Osteocyte (in vitro differentiated cells): ENCODE measurements at regions not wholly inside any gene's neighbourhood (a gene's known extent, or its start where the extent isn't known, plus 50 kb on each side); places are given as distances from the start of the nearest gene placed in this dataset.

Source experiments
- DNase-seq: peaks from one replicate; pipeline ENCODE4 v3.0.0; 2021; ENCODE audit warnings: mixed read lengths; ENCODE audit not compliant: unreplicated experiment; ENCODE audit errors: extremely low spot score
- H3K27ac Mint-ChIP-seq: one replicate; pipeline ENCODE4 v1.8.0; 2021; ENCODE audit warnings: mild to moderate bottlenecking, mixed read lengths; ENCODE audit not compliant: unreplicated experiment
- H3K27me3 Mint-ChIP-seq: one replicate; pipeline ENCODE4 v1.8.0; 2021; ENCODE audit warnings: mixed read lengths; ENCODE audit not compliant: unreplicated experiment
- H3K36me3 Mint-ChIP-seq: one replicate; pipeline ENCODE4 v1.8.0; 2021; ENCODE audit warnings: mixed read lengths; ENCODE audit not compliant: unreplicated experiment
- H3K4me1 Mint-ChIP-seq: one replicate; pipeline ENCODE4 v1.8.0; 2021; ENCODE audit warnings: mixed read lengths; ENCODE audit not compliant: unreplicated experiment
- H3K4me3 Mint-ChIP-seq: one replicate; pipeline ENCODE4 v1.8.0; 2021; ENCODE audit warnings: mild to moderate bottlenecking, moderate library complexity, mixed read lengths; ENCODE audit not compliant: unreplicated experiment
- H3K9me3 Mint-ChIP-seq: one replicate; pipeline ENCODE4 v1.8.0; 2021; ENCODE audit warnings: mixed read lengths; ENCODE audit not compliant: unreplicated experiment
- TF ChIP-seq, protein P1 (sequence below): fragments of 200-600 bp; sonication (generic); IDR thresholded peaks from 2 replicates; pipeline ENCODE4 v1.5.0; 2021; ENCODE audit warnings: antibody characterized with exemption, mild to moderate bottlenecking, moderate library complexity

DNA sequence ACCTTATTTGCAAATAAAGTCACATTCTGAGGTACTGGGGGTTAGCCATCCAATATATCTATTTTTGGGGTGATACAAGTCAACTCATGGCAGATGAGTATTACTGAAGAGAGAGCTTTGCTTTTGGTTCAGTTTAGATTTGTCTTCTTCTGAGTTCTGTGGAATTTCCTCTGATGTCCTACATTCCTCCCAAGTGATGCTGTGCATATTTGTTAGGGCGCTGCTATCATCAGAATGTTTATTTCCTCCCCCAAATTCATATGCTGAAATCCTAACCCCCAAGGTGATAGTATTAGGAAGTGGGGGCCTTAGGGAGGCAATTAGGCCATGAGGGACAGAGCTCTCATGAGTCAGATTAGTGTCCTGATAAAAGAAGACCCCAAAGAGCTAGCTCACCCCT, 96.2 kb upstream of the WLS start:
- no peaks in the 10 kb centered on the region for H3K9me3 Mint-ChIP-seq
- H3K27ac Mint-ChIP-seq: no peak overlapping the region
- H3K27me3 Mint-ChIP-seq: no peaks in the 10 kb centered on the region
- no peaks in the 10 kb centered on the region for H3K36me3 Mint-ChIP-seq
- peaks cover 23% of the 10 kb centered on the region for H3K4me1 Mint-ChIP-seq
- no peak overlapping the region for H3K4me3 Mint-ChIP-seq
- TF ChIP-seq, protein P1, sequence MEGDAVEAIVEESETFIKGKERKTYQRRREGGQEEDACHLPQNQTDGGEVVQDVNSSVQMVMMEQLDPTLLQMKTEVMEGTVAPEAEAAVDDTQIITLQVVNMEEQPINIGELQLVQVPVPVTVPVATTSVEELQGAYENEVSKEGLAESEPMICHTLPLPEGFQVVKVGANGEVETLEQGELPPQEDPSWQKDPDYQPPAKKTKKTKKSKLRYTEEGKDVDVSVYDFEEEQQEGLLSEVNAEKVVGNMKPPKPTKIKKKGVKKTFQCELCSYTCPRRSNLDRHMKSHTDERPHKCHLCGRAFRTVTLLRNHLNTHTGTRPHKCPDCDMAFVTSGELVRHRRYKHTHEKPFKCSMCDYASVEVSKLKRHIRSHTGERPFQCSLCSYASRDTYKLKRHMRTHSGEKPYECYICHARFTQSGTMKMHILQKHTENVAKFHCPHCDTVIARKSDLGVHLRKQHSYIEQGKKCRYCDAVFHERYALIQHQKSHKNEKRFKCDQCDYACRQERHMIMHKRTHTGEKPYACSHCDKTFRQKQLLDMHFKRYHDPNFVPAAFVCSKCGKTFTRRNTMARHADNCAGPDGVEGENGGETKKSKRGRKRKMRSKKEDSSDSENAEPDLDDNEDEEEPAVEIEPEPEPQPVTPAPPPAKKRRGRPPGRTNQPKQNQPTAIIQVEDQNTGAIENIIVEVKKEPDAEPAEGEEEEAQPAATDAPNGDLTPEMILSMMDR: no peak
- DNase-seq: no peak

DNA sequence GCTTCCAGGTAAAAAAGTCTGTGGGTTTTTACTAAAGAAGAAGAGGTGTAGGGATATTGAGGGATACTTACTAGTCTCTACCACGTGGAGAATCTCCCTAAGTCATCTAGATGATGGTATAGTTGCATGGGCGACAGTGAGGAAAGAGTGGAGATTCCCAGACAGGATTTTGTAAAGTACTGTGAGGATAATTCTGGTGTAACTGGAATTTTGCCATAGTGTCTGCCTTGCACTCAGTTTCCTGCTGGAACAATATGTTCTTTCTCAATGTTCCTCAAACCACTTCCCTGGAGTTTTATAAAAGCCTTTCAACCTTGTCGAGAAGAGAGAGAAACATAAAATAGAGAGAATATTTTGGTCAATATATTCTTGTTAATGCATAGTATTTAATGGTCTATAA, 95.1 kb upstream of the WLS start:
- H3K4me3 Mint-ChIP-seq: no peak overlapping the region

DNA sequence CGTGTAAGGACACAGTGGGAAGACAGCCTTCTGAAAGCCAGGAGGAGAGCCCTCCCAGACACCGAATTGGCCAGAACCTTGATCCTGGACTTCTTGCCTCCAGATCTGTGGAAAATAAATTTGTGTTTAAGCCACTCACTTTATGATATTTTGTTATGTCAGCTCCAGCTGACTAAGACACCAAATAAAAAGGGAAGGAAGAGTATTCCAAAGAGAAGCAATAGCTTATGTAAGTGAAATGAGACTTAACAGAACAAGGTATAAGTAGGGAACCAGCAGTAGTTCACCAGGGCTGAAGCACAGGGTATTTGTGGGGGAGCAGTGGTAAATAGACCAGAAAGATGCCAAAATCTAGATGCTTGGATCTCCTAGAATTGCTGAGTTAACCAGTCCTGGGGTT, 94.2 kb upstream of the WLS start:
- Mint-ChIP-seq H3K4me3 (no peak overlapping the region), H3K4me1 (peaks cover 25% of the 10 kb centered on the region), H3K27ac (no peak overlapping the region)

More for the DNA sequence above, 95.1 kb upstream of the WLS start:
- H3K36me3 Mint-ChIP-seq: no peaks in the 10 kb centered on the region
- H3K27me3 Mint-ChIP-seq: no peaks in the 10 kb centered on the region
- TF ChIP-seq, protein P1: no peak
- H3K27ac Mint-ChIP-seq: no peak overlapping the region
- H3K9me3 Mint-ChIP-seq: no peaks in the 10 kb centered on the region
- H3K4me1 Mint-ChIP-seq: peaks cover 24% of the 10 kb centered on the region
- DNase-seq: no peak

DNA sequence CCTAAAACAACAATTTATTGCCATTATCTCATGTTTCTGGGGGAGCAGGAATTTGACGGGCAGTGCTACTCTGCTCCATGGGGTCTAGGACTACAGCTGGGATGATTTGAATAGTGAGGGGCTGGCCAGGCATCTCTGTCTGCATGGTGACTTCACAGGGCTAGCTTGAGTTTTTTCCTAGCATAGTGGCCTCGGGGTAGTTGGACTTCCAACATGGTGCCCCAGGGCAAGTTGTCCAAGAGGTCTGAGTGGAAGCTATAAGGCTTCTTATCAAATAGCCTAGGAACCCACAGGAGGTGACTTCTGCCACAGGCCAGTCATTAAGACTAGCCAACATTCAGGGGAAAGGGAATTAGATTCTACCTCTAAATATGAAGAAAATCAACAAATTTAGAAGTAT, 92.0 kb upstream of the WLS start:
- peaks cover 29% of the 10 kb centered on the region for H3K4me1 Mint-ChIP-seq
- no peak overlapping the region for H3K27ac Mint-ChIP-seq
- H3K4me3 Mint-ChIP-seq: no peak overlapping the region
- H3K9me3 Mint-ChIP-seq: no peaks in the 10 kb centered on the region
- no peaks in the 10 kb centered on the region for H3K36me3 Mint-ChIP-seq
- no peak for DNase-seq
- no peaks in the 10 kb centered on the region for H3K27me3 Mint-ChIP-seq
- TF ChIP-seq, protein P1: no peak

More for the DNA sequence above, 94.2 kb upstream of the WLS start:
- no peaks in the 10 kb centered on the region for H3K9me3 Mint-ChIP-seq
- H3K27me3 Mint-ChIP-seq: no peaks in the 10 kb centered on the region
- DNase-seq: no peak
- TF ChIP-seq, protein P1: no peak
- no peaks in the 10 kb centered on the region for H3K36me3 Mint-ChIP-seq

DNA sequence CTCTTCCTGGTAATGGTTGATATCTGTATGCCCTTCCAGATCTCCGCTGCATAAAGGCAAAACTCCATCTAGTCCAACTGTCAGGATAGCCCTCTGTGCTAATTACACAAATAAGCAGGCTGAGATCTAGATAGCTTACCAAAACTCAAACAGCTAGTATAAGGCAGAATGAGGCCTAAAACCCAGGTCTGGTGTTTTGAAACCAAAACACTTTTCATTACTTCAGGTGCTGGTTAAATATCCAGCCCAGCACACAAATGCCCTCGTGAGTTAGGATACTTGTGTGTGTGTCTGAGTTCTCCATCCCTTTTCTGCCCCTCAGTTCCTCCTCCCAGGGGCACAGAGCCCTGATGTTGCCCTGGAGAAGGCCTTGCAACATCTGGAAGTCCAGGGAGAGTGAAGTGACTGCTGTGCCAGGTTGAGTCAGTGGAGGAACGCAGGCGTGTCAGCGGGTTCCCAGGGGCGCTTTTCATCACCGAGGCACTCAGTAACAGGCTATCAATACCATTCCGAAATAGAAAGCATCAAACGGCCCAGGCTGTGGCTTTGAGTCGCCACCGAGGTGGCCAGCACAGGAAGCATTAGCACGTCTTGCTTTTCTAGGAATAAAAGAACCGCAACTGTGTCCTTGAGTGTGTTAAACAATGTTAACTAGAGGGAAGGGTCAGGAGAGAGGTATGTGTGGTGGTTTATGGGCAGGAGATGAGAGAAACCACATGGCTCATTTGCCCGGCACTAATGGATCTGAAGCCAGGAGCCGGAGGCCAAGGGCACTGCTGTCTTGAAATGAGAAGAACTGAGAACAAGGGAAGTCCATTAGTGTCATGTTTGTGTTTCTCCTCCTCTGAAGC, 90.7 kb upstream of the WLS start:
- H3K4me3 Mint-ChIP-seq: no peak overlapping the region
- H3K4me1 Mint-ChIP-seq: peaks cover 26% of the 10 kb centered on the region
- DNase-seq: no peak
- H3K27ac Mint-ChIP-seq: no peak overlapping the region
- no peaks in the 10 kb centered on the region for H3K27me3 Mint-ChIP-seq
- TF ChIP-seq, protein P1: no peak
- H3K36me3 Mint-ChIP-seq: no peaks in the 10 kb centered on the region
- no peaks in the 10 kb centered on the region for H3K9me3 Mint-ChIP-seq
